D721Med (cell line): ENCODE measurements at regions not wholly inside any gene's neighbourhood (a gene's known extent, or its start where the extent isn't known, plus 50 kb on each side); places are given as distances from the start of the nearest gene placed in this dataset.

Experiments
- DNase-seq: peaks from one replicate; pipeline ENCODE4 v3.0.0; 2011; ENCODE audit warnings: low spot score; ENCODE audit not compliant: insufficient read length
- FAIRE-seq: peaks from 2 replicates; lab custom pipeline; 2011; peaks lifted over from hg19 to GRCh38; lab: Jason Lieb, UNC
- TF ChIP-seq, protein P1 (sequence below): IDR thresholded peaks from 2 replicates; pipeline ENCODE4 v1.5.1; 2012; ENCODE audit warnings: mild to moderate bottlenecking, control low read depth; ENCODE audit not compliant: insufficient read depth; ENCODE audit errors: missing control alignments

- TF ChIP-seq, protein P1, sequence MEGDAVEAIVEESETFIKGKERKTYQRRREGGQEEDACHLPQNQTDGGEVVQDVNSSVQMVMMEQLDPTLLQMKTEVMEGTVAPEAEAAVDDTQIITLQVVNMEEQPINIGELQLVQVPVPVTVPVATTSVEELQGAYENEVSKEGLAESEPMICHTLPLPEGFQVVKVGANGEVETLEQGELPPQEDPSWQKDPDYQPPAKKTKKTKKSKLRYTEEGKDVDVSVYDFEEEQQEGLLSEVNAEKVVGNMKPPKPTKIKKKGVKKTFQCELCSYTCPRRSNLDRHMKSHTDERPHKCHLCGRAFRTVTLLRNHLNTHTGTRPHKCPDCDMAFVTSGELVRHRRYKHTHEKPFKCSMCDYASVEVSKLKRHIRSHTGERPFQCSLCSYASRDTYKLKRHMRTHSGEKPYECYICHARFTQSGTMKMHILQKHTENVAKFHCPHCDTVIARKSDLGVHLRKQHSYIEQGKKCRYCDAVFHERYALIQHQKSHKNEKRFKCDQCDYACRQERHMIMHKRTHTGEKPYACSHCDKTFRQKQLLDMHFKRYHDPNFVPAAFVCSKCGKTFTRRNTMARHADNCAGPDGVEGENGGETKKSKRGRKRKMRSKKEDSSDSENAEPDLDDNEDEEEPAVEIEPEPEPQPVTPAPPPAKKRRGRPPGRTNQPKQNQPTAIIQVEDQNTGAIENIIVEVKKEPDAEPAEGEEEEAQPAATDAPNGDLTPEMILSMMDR: no peak
- FAIRE-seq (no peak), DNase-seq (no peak)
These were observed 154.7 kb downstream of the SLC38A4 start for GRCh38 chr12:46671102-46671501.

DNA sequence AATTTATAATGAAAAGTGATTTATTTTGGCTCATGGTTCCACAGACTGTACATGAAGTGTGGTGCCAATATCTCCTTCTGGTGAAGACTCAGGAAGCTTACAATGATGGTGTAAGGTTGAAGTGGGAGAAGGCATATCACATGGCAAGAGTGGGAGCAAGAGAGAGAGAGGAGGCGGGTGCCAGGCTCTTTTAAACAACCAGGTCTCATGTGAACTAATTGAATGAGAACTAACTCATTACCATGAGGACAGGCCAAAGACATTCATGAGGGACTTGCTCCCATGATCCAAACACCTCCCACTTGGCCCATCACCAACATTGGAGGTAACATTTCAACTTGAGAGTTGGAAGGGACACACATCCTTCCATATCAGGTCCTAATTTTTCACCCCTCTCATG lies 155.2 kb downstream of the SLC38A4 start:
- TF ChIP-seq, protein P1: no peak
- FAIRE-seq: no peak
- no peak for DNase-seq

DNA sequence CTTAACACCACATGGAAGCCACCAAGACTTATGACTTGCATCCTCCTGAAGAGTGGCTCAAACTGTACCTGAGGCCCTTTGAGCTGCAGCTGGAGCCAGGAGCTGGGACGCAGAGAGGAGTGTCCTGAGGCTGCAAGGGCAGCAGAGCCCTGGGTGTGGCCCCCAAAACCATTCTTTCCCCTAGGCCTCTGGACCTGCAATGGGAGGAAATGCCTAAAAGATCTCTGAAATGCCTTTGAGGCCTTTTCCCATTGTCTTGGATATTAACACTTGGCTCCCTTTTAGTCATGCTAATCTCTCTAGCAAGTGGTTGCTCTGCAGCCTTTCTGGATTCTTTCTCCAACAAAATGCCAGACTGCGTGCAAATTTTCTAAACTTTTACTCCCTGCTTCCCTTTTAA lies 156.1 kb downstream of the SLC38A4 start:
- FAIRE-seq: no peak
- DNase-seq: no peak
- TF ChIP-seq, protein P1: no peak

DNA sequence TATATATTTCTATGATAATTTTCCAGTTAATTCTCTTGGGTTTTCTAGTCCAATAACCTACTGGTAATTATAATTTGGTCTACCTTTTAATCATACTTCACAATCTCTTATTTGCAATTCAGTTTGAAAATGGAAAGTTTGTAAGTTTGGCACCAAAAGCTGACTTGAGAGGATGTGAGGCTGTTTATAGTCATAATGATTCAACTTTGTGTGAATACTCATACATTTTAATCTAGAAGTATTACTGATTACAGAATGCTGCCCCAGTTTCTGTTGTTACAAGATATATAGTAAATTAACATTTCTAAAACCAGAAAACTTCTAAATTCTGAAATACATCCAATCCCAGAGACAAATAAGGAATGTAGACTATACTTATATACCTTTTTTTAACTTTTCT lies 158.2 kb downstream of the SLC38A4 start:
- FAIRE-seq (no peak), DNase-seq (no peak)
- TF ChIP-seq, protein P1: no peak

DNA sequence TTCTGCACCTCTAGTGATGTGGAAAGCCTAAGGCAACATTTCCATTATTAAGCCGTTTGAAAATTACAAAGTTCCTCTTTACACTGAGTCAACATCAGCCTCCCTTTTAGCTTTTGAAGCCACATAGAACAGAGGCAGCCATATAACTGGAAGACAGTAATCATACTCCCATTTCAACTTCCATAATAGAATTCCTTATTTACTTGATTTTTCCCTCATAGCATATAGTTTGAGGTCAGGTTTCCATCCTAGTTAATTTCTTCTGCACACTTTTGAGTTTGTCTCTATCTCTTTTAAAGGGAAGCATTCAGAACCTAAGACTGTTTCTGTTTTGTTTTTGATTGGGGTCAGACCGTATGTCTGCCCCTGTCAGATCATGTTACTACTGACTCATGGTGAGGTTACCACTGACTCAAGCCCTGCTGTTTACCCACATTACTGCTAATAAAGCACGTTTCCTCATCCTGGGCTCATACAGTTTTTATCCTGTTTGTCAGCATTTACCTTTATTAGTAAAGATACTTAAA lies 161.0 kb downstream of the SLC38A4 start:
- FAIRE-seq (no peak), DNase-seq (no peak)

GRCh38 chr12:46663318-46663717 lies 162.5 kb downstream of the SLC38A4 start:
- TF ChIP-seq, protein P1: no peak
- no peak for DNase-seq
- no peak for FAIRE-seq

More for the DNA sequence above, 161.0 kb downstream of the SLC38A4 start:
- TF ChIP-seq, protein P1: no peak

DNA sequence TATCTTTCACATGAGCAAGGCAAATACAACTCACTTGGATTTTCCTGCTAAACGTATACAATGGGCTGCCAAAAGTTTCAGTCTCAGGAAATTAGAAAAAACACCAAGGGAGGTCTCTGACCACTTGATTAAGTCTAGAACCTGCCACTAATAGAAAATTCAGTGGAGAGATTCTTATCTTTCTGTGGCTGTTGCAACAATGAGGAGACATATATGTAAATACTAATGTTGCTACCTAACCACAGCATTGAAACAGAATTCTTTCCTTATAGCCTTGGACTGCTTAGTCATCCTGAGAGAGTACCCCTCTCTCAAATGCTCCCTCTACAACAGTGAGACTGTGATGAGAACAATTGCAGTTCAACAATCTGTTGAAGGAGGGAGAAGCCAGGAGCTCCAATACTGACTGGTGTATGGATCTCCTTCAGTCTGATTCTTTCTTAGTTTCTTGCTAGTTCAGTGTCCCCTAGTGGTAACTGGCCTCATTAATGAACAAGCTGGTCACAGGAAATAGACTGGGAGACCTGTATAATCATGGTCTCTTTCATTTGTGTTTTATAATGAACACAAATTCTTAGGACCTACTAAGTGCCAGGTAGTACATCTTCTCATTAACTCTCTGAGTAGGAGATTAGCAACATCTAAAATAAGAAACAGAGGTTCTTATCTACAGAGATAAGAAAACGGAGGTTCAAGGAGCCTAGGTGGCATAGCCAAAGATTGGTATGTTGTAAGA lies 164.5 kb downstream of the SLC38A4 start:
- FAIRE-seq (no peak), DNase-seq (no peak)
- TF ChIP-seq, protein P1: peak; percentile 83
